LNCAP (cell line): ENCODE measurements at regions not wholly inside any gene's neighbourhood (a gene's known extent, or its start where the extent isn't known, plus 50 kb on each side); places are given as distances from the start of the nearest gene placed in this dataset.

Experiments used
- CTCF ChIP-seq: fragments of 450-650 bp; IDR thresholded peaks from 2 replicates; pipeline ENCODE4 v1.5.1; 2017; ENCODE audit warnings: mild to moderate bottlenecking

GRCh38 chr14:76669770-76670169 is 91.5 kb upstream of the VASH1 start:
- TF ChIP-seq CTCF = no peak

GRCh38 chr14:76672123-76672522 is 89.1 kb upstream of the VASH1 start:
- TF ChIP-seq CTCF = no peak

GRCh38 chr14:76673261-76673660 is 88.0 kb upstream of the VASH1 start:
- no peak for TF ChIP-seq CTCF

DNA sequence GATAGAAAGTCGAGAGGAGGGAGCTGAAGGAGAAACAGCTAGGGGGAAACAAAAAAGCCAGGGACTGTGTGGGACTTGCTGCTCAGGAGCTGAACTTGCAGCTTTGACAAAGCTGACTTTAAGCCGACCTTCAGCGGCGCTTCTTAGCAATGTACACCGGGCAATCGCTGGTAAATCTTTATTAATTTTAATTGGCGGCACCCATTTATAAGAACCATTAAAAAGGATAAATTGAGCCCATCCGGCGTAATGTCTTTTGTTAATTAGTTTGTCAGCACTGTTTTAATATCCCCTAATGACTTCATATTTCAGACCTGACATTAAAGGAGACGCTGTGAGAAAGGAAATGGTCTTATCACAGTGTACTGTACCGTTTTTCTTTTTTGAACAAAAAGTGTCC is 86.2 kb upstream of the VASH1 start:
- TF ChIP-seq CTCF = no peak

- no peak for TF ChIP-seq CTCF
Observed at GRCh38 chr14:76676539-76676938, 84.7 kb upstream of the VASH1 start.

- TF ChIP-seq CTCF = no peak
Observed at GRCh38 chr14:76677534-76678145, 83.6 kb upstream of the VASH1 start.

GRCh38 chr14:76678244-76678800 is 82.9 kb upstream of the VASH1 start:
- no peak for TF ChIP-seq CTCF

- TF ChIP-seq CTCF = no peak
Observed at GRCh38 chr14:76682367-76682766, 78.9 kb upstream of the VASH1 start.
